Trophoblast cell (in vitro differentiated cells and primary cell): ENCODE measurements at regions not wholly inside any gene's neighbourhood (a gene's known extent, or its start where the extent isn't known, plus 50 kb on each side); places are given as distances from the start of the nearest gene placed in this dataset.

ENCODE experiments used
- DNase-seq, 2 donors: peaks; one replicate each; pipeline ENCODE4 v3.0.0-alpha.2; 2016
- H2AFZ ChIP-seq: 2 replicates; pipeline ENCODE4 v1.6.1; 2013; ENCODE audit warnings: low read length, moderate library complexity, mild to moderate bottlenecking; ENCODE audit not compliant: insufficient read depth, poor library complexity
- H2AK5ac ChIP-seq: 2 replicates; pipeline ENCODE4 v1.6.1; 2013; ENCODE audit warnings: mild to moderate bottlenecking, low read length
- H2BK120ac ChIP-seq: 2 replicates; pipeline ENCODE4 v1.6.1; 2013; ENCODE audit warnings: low read length, mild to moderate bottlenecking, moderate library complexity; ENCODE audit not compliant: insufficient read depth, poor library complexity
- H2BK12ac ChIP-seq: 2 replicates; pipeline ENCODE4 v1.6.1; 2013; ENCODE audit warnings: mild to moderate bottlenecking, low read length, moderate library complexity
- H2BK5ac ChIP-seq: 2 replicates; pipeline ENCODE4 v1.6.1; 2013; ENCODE audit warnings: low read length, low read depth, moderate library complexity, mild to moderate bottlenecking; ENCODE audit not compliant: poor library complexity
- H3K14ac ChIP-seq: 2 replicates; pipeline ENCODE4 v1.6.1; 2013; ENCODE audit warnings: mild to moderate bottlenecking, low read length
- H3K18ac ChIP-seq: 2 replicates; pipeline ENCODE4 v1.6.1; 2013; ENCODE audit warnings: mild to moderate bottlenecking, low read length
- H3K23ac ChIP-seq: 2 replicates; pipeline ENCODE4 v1.6.1; 2013; ENCODE audit warnings: low read length
- H3K27ac ChIP-seq: 2 replicates; pipeline ENCODE4 v1.5.1; 2013; ENCODE audit warnings: low read depth, mild to moderate bottlenecking, inconsistent platforms, low read length, moderate library complexity
- H3K27me3 ChIP-seq: 2 replicates; pipeline ENCODE4 v1.6.1; 2013; ENCODE audit warnings: inconsistent platforms, mild to moderate bottlenecking, low read length, moderate library complexity; ENCODE audit not compliant: insufficient read depth
- H3K36me3 ChIP-seq, 2 experiments: 1 replicate in 1 of 2; 2 replicates in 1 of 2; pipeline ENCODE4 v1.6.1; 2013; ENCODE audit warnings: low read length in 2 of 2, mild to moderate bottlenecking in 2 of 2, moderate library complexity in 1 of 2; ENCODE audit not compliant: insufficient read depth in 2 of 2, control insufficient read depth in 1 of 2
- H3K4ac ChIP-seq: 2 replicates; pipeline ENCODE4 v1.6.1; 2013; ENCODE audit warnings: low read depth, mild to moderate bottlenecking, low read length, moderate library complexity
- H3K4me1 ChIP-seq, 2 experiments: 1 replicate in 1 of 2; 2 replicates in 1 of 2; pipeline ENCODE4 v1.6.1; 2013; ENCODE audit warnings: low read length in 2 of 2, mild to moderate bottlenecking in 2 of 2, moderate library complexity in 1 of 2; ENCODE audit not compliant: insufficient read depth in 2 of 2, control insufficient read depth in 1 of 2
- H3K4me2 ChIP-seq: 2 replicates; pipeline ENCODE4 v1.6.1; 2013; ENCODE audit warnings: inconsistent platforms, mild to moderate bottlenecking, low read length, moderate library complexity
- H3K4me3 ChIP-seq: 2 replicates; pipeline ENCODE4 v1.5.1; 2013; ENCODE audit warnings: mild to moderate bottlenecking, low read depth, low read length, inconsistent platforms
- H3K79me1 ChIP-seq: one replicate; pipeline ENCODE4 v1.6.1; 2013; ENCODE audit warnings: low read length
- H3K79me2 ChIP-seq: 2 replicates; pipeline ENCODE4 v1.6.1; 2013; ENCODE audit warnings: low read length, mild to moderate bottlenecking; ENCODE audit not compliant: control insufficient read depth, insufficient read depth, poor library complexity
- H3K9ac ChIP-seq: 2 replicates; pipeline ENCODE4 v1.6.1; 2013; ENCODE audit warnings: mild to moderate bottlenecking, low read length
- H3K9me3 ChIP-seq: 2 replicates; pipeline ENCODE4 v1.6.1; 2013; ENCODE audit warnings: low read depth, mild to moderate bottlenecking, control low read depth, inconsistent platforms, low read length; ENCODE audit not compliant: insufficient read depth
- H4K12ac ChIP-seq: 2 replicates; pipeline ENCODE4 v1.6.1; 2013; ENCODE audit warnings: low read depth, mild to moderate bottlenecking, low read length, moderate library complexity
- H4K8ac ChIP-seq: 2 replicates; pipeline ENCODE4 v1.6.1; 2013; ENCODE audit warnings: low read depth, mild to moderate bottlenecking, low read length, moderate library complexity
- H4K91ac ChIP-seq: one replicate; pipeline ENCODE4 v1.6.1; 2013; ENCODE audit warnings: low read depth, mild to moderate bottlenecking, low read length, moderate library complexity
- WGBS: extraction: QIAGEN DNeasy Blood & Tissue Kit; methylation state at CpG from one replicate; pipeline ENCODE4 v1.1.7; 2013; ENCODE audit warnings: missing lambda C conversion rate; ENCODE audit not compliant: insufficient read length, insufficient coverage; ENCODE audit errors: extremely low coverage; 5-methylcytosine and 5-hydroxymethylcytosine counted together

- Histone ChIP-seq H2BK5ac (no peak overlapping the region), H3K23ac (no peak overlapping the region), H2AFZ (no peak overlapping the region), H3K27ac (no peak overlapping the region), H3K18ac (no peak overlapping the region), H2AK5ac (no peak overlapping the region), H3K36me3 (peaks cover 0 to 5% of the 10 kb centered on the region in 2 experiments), H4K8ac (no peak overlapping the region), H3K9me3 (no peaks in the 10 kb centered on the region), H3K14ac (no peak overlapping the region), H3K79me2 (no peaks in the 10 kb centered on the region), H3K4me3 (no peak overlapping the region), H3K79me1 (no peaks in the 10 kb centered on the region), H4K91ac (no peak overlapping the region), H3K9ac (no peak overlapping the region), H2BK12ac (no peak overlapping the region), H3K4me1 (no peaks in the 10 kb centered on the region), H3K27me3 (no peaks in the 10 kb centered on the region), H3K4ac (no peak overlapping the region), H4K12ac (no peak overlapping the region), H3K4me2 (no peak overlapping the region), H2BK120ac (no peak overlapping the region)
- WGBS, result no CpG with 5 or more reads among the region's 3 CpGs
- no peak for DNase-seq
Observed at GRCh38 chr11:34747251-34747650, 126.4 kb downstream of the EHF start.

- DNase-seq, result no peak
- Histone ChIP-seq H3K23ac (no peak overlapping the region), H3K36me3 (peaks cover 0 to 2% of the 10 kb centered on the region in 2 experiments), H3K14ac (no peak overlapping the region), H3K18ac (no peak overlapping the region), H3K4ac (no peak overlapping the region), H4K12ac (no peak overlapping the region), H3K4me1 (no peaks in the 10 kb centered on the region), H2AFZ (no peak overlapping the region), H2AK5ac (no peak overlapping the region), H3K27ac (no peak overlapping the region), H3K4me2 (no peak overlapping the region), H3K79me2 (no peaks in the 10 kb centered on the region), H2BK5ac (no peak overlapping the region), H3K27me3 (no peaks in the 10 kb centered on the region), H3K79me1 (no peaks in the 10 kb centered on the region), H3K9me3 (no peaks in the 10 kb centered on the region), H4K8ac (no peak overlapping the region), H3K4me3 (no peak overlapping the region), H4K91ac (no peak overlapping the region), H2BK12ac (no peak overlapping the region), H3K9ac (no peak overlapping the region), H2BK120ac (no peak overlapping the region)
- WGBS, result no CpG with 5 or more reads among the region's 3 CpGs
Observed at GRCh38 chr11:34745195-34745594, 124.3 kb downstream of the EHF start.

- H3K79me1 ChIP-seq, result no peaks in the 10 kb centered on the region
- no CpG with 5 or more reads among the region's 3 CpGs for WGBS
Observed at GRCh38 chr11:34744511-34744910, 123.6 kb downstream of the EHF start.

GRCh38 chr11:34738237-34738636 lies 117.3 kb downstream of the EHF start:
- no CpG with 5 or more reads among the region's 5 CpGs for WGBS

More at GRCh38 chr11:34744511-34744910, 123.6 kb downstream of the EHF start:
- Histone ChIP-seq H3K79me2 (no peaks in the 10 kb centered on the region), H2AK5ac (no peak overlapping the region), H3K9ac (no peak overlapping the region), H3K4ac (no peak overlapping the region), H4K91ac (no peak overlapping the region), H3K4me3 (no peak overlapping the region), H3K27ac (no peak overlapping the region), H3K36me3 (peaks cover 0 to 2% of the 10 kb centered on the region in 2 experiments), H3K4me2 (no peak overlapping the region), H3K18ac (no peak overlapping the region), H4K12ac (no peak overlapping the region), H2BK5ac (no peak overlapping the region), H3K9me3 (no peaks in the 10 kb centered on the region), H2BK120ac (no peak overlapping the region), H3K14ac (no peak overlapping the region), H2AFZ (no peak overlapping the region), H3K23ac (no peak overlapping the region), H3K4me1 (no peaks in the 10 kb centered on the region), H3K27me3 (no peaks in the 10 kb centered on the region), H4K8ac (no peak overlapping the region), H2BK12ac (no peak overlapping the region)
- DNase-seq, result no peak

More at GRCh38 chr11:34738237-34738636, 117.3 kb downstream of the EHF start:
- Histone ChIP-seq H3K79me2 (no peaks in the 10 kb centered on the region), H3K14ac (no peak overlapping the region), H4K91ac (no peak overlapping the region), H3K4me3 (no peak overlapping the region), H3K27ac (no peak overlapping the region), H2BK5ac (no peak overlapping the region), H3K4me2 (no peak overlapping the region), H3K27me3 (no peaks in the 10 kb centered on the region), H4K8ac (no peak overlapping the region), H2BK120ac (no peak overlapping the region), H3K18ac (no peak overlapping the region), H2AFZ (no peak overlapping the region), H3K9me3 (peaks cover 8% of the 10 kb centered on the region), H3K79me1 (no peaks in the 10 kb centered on the region), H3K36me3 (peaks cover 7 to 8% of the 10 kb centered on the region in 2 experiments), H3K23ac (no peak overlapping the region), H3K4me1 (no peaks in the 10 kb centered on the region), H3K4ac (no peak overlapping the region), H4K12ac (no peak overlapping the region), H2AK5ac (no peak overlapping the region), H2BK12ac (no peak overlapping the region), H3K9ac (no peak overlapping the region)
- DNase-seq, result no peak
